ENCODE measurements at regions not wholly inside any gene's neighbourhood (a gene's known extent, or its start where the extent isn't known, plus 50 kb on each side); places are given as distances from the start of the nearest gene placed in this dataset.

GRCh38 chr4:120973207-120973606, 50.7 kb upstream of the PRDM5 start:
- no peak for TF ChIP-seq CTCF (IDR thresholded peaks at IDR 0.05; ENCODE audit: insufficient read depth, low read depth, low read length)
- no peak for TF ChIP-seq EZH2 (IDR thresholded peaks at IDR 0.05; ENCODE audit: insufficient read depth, low read length)
